NT2/D1 (cell line): ENCODE measurements at regions not wholly inside any gene's neighbourhood (a gene's known extent, or its start where the extent isn't known, plus 50 kb on each side); places are given as distances from the start of the nearest gene placed in this dataset.

Source experiments
- SUZ12 ChIP-seq: IDR thresholded peaks from 2 replicates; pipeline ENCODE4 v1.6.1; 2011; ENCODE audit not compliant: insufficient read length, insufficient read depth; ENCODE audit errors: extremely low read depth
- YY1 ChIP-seq: IDR thresholded peaks from 2 replicates; pipeline ENCODE4 v1.6.1; 2011; ENCODE audit not compliant: insufficient read length, insufficient read depth
- ZNF274 ChIP-seq: IDR thresholded peaks from 2 replicates; pipeline ENCODE4 v1.6.1; 2011; ENCODE audit warnings: mild to moderate bottlenecking, low read depth, low read length

- TF ChIP-seq YY1 = no peak
- TF ChIP-seq ZNF274 = no peak
- no peak for TF ChIP-seq SUZ12
Observed at GRCh38 chr13:100811928-100812327, 137.3 kb upstream of the TMTC4 start.
